Neural progenitor cell (in vitro differentiated cells): ENCODE measurements at regions not wholly inside any gene's neighbourhood (a gene's known extent, or its start where the extent isn't known, plus 50 kb on each side); places are given as distances from the start of the nearest gene placed in this dataset.

Experiments used
- DNase-seq: peaks from one replicate; pipeline ENCODE4 v3.0.0-alpha.2; 2016; ENCODE audit warnings: low spot score
- H2AFZ ChIP-seq: fragments of 200-600 bp; sonication (generic); replicated peaks from 2 replicates; pipeline ENCODE4 v1.6.1; 2016; ENCODE audit warnings: antibody characterized with exemption
- H3F3A ChIP-seq: fragments of 200-600 bp; sonication (generic); 2 replicates; pipeline ENCODE4 v1.6.1; 2016; ENCODE audit warnings: antibody characterized with exemption, low read depth
- H3K27ac ChIP-seq: fragments of 200-600 bp; sonication (generic); 2 replicates; pipeline ENCODE4 v1.5.1; 2016; ENCODE audit warnings: mild to moderate bottlenecking
- H3K27me3 ChIP-seq: fragments of 200-600 bp; sonication (generic); 2 replicates; pipeline ENCODE4 v1.6.1; 2016; ENCODE audit warnings: mild to moderate bottlenecking, moderate library complexity
- H3K36me3 ChIP-seq: fragments of 200-600 bp; sonication (generic); 2 replicates; pipeline ENCODE4 v1.5.1; 2016
- H3K4me1 ChIP-seq: fragments of 200-600 bp; sonication (generic); 2 replicates; pipeline ENCODE4 v1.6.1; 2016; ENCODE audit warnings: mixed run types
- H3K4me2 ChIP-seq: fragments of 200-600 bp; sonication (generic); 2 replicates; pipeline ENCODE4 v1.6.1; 2016
- H3K4me3 ChIP-seq: fragments of 200-600 bp; sonication (generic); 2 replicates; pipeline ENCODE4 v1.5.1; 2016
- H3K79me2 ChIP-seq: fragments of 200-600 bp; sonication (generic); 2 replicates; pipeline ENCODE4 v1.6.1; 2016; ENCODE audit warnings: low read depth
- H3K9ac ChIP-seq: fragments of 200-600 bp; sonication (generic); 2 replicates; pipeline ENCODE4 v1.6.1; 2016
- H3K9me3 ChIP-seq: fragments of 200-600 bp; sonication (generic); 2 replicates; pipeline ENCODE4 v1.5.1; 2016; ENCODE audit warnings: low read depth
- H4K20me1 ChIP-seq: fragments of 200-600 bp; sonication (generic); 2 replicates; pipeline ENCODE4 v1.6.1; 2016; ENCODE audit warnings: low read depth
- H3K27ac Mint-ChIP-seq: 3 replicates; pipeline ENCODE4 v1.8.0; 2021; ENCODE audit warnings: mixed read lengths
- H3K27me3 Mint-ChIP-seq: 2 replicates; pipeline ENCODE4 v1.8.0; 2022; ENCODE audit warnings: low read depth, mild to moderate bottlenecking, inconsistent platforms, moderate library complexity, mixed read lengths; ENCODE audit not compliant: insufficient read depth
- H3K36me3 Mint-ChIP-seq: 3 replicates; pipeline ENCODE4 v1.8.0; 2021; ENCODE audit warnings: mixed read lengths
- H3K4me1 Mint-ChIP-seq: 3 replicates; pipeline ENCODE4 v1.8.0; 2021; ENCODE audit warnings: mixed read lengths
- H3K4me3 Mint-ChIP-seq: 3 replicates; pipeline ENCODE4 v1.8.0; 2021; ENCODE audit warnings: mild to moderate bottlenecking, moderate library complexity, mixed read lengths
- H3K9me3 Mint-ChIP-seq: 3 replicates; pipeline ENCODE4 v1.8.0; 2020; ENCODE audit warnings: mixed read lengths
- CTCF ChIP-seq: fragments of 200-600 bp; sonication (generic); IDR thresholded peaks from 2 replicates; pipeline ENCODE4 v1.5.1; 2017; ENCODE audit warnings: antibody characterized with exemption, mild to moderate bottlenecking
- EZH2 ChIP-seq: fragments of 200-600 bp; sonication (generic); IDR thresholded peaks from 2 replicates; pipeline ENCODE4 v1.6.1; 2017; ENCODE audit warnings: antibody characterized with exemption, mild to moderate bottlenecking, moderate library complexity
- EZH2phosphoT487 ChIP-seq: fragments of 200-600 bp; sonication (generic); IDR thresholded peaks from 2 replicates; pipeline ENCODE4 v1.6.1; 2017; ENCODE audit warnings: antibody characterized with exemption

DNA sequence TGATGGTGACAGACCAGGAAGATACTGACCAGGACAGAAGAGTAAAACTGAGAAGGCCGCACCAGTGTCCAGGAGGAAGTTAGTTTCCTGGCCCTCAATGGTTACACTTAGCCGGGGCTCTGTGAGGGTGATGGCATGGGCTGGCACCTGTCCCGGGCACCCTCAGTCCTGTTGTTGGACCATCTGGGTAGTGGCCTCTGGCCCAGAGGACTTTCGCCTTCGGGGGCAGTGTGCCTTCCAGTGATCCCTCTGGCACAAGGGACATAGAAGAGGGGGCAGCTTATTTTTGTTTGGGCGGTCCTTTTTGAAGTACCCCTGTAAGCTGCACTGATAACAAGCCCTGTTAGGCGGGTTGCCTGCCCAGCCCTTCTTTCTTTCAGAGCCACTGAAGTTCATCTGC is 1108.6 kb downstream of the TAF11L14 start:
- no peak for DNase-seq
- no peaks in the 10 kb centered on the region for H3K79me2 ChIP-seq

DNA sequence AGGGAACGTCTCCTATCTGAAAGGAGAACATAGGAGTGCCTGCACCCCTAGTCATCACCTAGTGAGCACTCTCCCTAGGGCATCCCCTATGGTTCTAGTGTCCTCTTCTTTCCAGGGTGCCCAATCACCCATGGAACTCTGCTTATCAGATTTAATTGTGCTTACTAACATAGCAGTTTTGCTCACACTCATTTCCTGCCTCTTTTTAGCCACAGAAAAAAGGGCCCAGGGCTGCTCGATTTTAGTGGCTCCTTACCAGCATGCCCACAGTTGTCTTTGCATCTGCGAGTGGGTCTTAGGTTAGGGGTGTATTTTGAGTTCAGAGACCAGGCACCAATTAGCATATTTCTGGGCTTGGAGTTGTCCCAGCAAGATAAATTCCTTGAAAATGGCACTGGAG is 1110.2 kb downstream of the TAF11L14 start:
- TF ChIP-seq EZH2 (no peak), EZH2phosphoT487 (no peak), CTCF (no peak)
- Histone ChIP-seq H3K4me2 (no peak overlapping the region), H3K9me3 (no peaks in the 10 kb centered on the region), H3F3A (no peaks in the 10 kb centered on the region), H3K36me3 (no peaks in the 10 kb centered on the region), H2AFZ (no peak overlapping the region), H3K27ac (no peak overlapping the region), H3K79me2 (no peaks in the 10 kb centered on the region), H3K27me3 (no peaks in the 10 kb centered on the region), H3K4me3 (no peak overlapping the region), H4K20me1 (no peaks in the 10 kb centered on the region), H3K9ac (no peak overlapping the region), H3K4me1 (no peaks in the 10 kb centered on the region)
- Mint-ChIP-seq H3K27ac (no peak overlapping the region), H3K9me3 (peaks cover 14% of the 10 kb centered on the region), H3K4me3 (no peak overlapping the region), H3K27me3 (no peaks in the 10 kb centered on the region), H3K4me1 (no peaks in the 10 kb centered on the region), H3K36me3 (no peaks in the 10 kb centered on the region)
- DNase-seq, result no peak

More for the DNA sequence above, 1108.6 kb downstream of the TAF11L14 start:
- Histone ChIP-seq H4K20me1 (no peaks in the 10 kb centered on the region), H3K4me1 (no peaks in the 10 kb centered on the region), H3F3A (no peaks in the 10 kb centered on the region), H3K4me2 (no peak overlapping the region), H3K9me3 (no peaks in the 10 kb centered on the region), H3K27ac (no peak overlapping the region), H3K9ac (no peak overlapping the region), H3K4me3 (no peak overlapping the region), H3K36me3 (no peaks in the 10 kb centered on the region), H3K27me3 (no peaks in the 10 kb centered on the region), H2AFZ (no peak overlapping the region)
- TF ChIP-seq EZH2, result no peak
- no peak for TF ChIP-seq CTCF
- no peak for TF ChIP-seq EZH2phosphoT487
- no peaks in the 10 kb centered on the region for H3K27me3 Mint-ChIP-seq
- peaks cover 14% of the 10 kb centered on the region for H3K9me3 Mint-ChIP-seq
- H3K27ac Mint-ChIP-seq, result no peak overlapping the region
- no peaks in the 10 kb centered on the region for H3K36me3 Mint-ChIP-seq
- H3K4me1 Mint-ChIP-seq, result no peaks in the 10 kb centered on the region
- H3K4me3 Mint-ChIP-seq, result no peak overlapping the region

DNA sequence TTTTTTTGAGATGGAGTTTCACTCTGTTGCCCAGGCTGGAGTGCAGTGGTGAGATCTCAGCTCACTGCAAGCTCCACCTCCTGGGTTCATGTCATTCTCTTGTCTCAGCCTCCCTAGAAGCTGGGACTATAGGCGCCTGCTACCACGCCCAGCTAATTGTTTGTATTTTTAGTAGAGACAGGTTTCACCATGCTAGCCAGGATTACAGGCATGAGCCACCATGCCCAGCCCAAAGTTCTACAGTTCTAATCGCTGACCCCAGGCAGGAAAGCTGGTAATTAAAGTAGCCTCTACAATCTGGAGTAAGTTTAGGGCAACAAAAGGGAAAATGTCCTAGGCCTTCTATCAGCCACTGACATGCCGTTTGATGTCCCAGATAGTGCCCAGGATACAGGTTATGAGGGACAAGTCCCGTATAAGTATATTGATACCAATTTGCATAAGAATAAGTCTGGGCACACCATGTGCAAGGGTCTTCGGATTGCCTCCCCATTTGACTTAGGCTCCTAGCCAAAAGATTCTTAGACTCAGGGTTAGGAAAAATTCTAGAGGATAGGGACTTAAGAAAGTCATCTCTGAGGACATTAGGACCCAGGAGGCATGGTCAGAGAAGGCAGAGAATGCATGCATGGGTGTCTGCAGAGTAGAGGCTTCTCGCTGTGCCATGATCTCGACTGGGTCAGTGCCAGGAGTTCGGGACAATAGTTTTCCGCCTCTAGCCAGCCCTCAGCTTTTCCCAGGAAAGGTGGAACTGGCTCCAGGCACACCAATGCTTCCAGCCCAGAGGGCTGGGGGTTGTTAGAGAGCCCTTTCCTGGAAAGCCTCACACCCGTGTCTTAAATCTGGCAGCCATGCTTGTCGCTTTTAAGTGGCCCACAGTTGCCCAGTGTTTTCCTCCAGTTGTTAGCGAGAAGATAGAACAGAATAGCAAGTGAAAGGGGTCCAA is 1111.1 kb downstream of the TAF11L14 start:
- H4K20me1 ChIP-seq, result no peaks in the 10 kb centered on the region
- H3K27ac ChIP-seq, result no peak overlapping the region
- Mint-ChIP-seq H3K9me3 (peaks cover 14% of the 10 kb centered on the region), H3K4me1 (no peaks in the 10 kb centered on the region), H3K36me3 (no peaks in the 10 kb centered on the region), H3K27me3 (no peaks in the 10 kb centered on the region), H3K4me3 (no peak overlapping the region), H3K27ac (no peak overlapping the region)
- H3K4me1 ChIP-seq, result no peaks in the 10 kb centered on the region
- H3K4me3 ChIP-seq, result no peak overlapping the region
- H2AFZ ChIP-seq, result peak overlapping the region; percentile 34
- H3K4me2 ChIP-seq, result no peak overlapping the region
- H3K36me3 ChIP-seq, result no peaks in the 10 kb centered on the region
- H3K9ac ChIP-seq, result no peak overlapping the region
- DNase-seq, result no peak
- no peaks in the 10 kb centered on the region for H3K9me3 ChIP-seq
- no peaks in the 10 kb centered on the region for H3F3A ChIP-seq
- H3K79me2 ChIP-seq, result no peaks in the 10 kb centered on the region
- H3K27me3 ChIP-seq, result no peaks in the 10 kb centered on the region
- TF ChIP-seq CTCF (no peak), EZH2 (no peak), EZH2phosphoT487 (no peak)
